ENCODE measurements at regions not wholly inside any gene's neighbourhood (a gene's known extent, or its start where the extent isn't known, plus 50 kb on each side); places are given as distances from the start of the nearest gene placed in this dataset.

DNA sequence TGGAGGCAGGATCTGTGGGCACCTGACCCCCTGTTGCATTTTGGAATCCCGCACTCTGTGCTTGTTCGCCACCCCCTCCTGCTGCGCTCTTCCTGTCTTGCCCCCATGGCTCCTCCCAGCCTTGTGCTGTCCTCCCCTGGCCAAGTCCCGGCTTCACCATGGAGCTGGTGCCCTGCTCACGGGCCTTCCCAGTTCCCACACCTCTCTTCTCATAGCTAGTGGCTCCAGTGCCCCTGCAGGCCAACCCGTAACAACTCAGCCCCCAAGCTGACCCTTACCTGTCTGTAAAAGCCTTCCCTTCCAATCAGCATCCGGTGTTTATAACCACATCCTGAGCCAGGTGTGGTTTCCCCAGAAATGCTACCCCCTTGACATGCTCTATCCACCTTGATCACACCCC lies 407.7 kb upstream of the C2CD4B start:
- TF ChIP-seq, protein P1, sequence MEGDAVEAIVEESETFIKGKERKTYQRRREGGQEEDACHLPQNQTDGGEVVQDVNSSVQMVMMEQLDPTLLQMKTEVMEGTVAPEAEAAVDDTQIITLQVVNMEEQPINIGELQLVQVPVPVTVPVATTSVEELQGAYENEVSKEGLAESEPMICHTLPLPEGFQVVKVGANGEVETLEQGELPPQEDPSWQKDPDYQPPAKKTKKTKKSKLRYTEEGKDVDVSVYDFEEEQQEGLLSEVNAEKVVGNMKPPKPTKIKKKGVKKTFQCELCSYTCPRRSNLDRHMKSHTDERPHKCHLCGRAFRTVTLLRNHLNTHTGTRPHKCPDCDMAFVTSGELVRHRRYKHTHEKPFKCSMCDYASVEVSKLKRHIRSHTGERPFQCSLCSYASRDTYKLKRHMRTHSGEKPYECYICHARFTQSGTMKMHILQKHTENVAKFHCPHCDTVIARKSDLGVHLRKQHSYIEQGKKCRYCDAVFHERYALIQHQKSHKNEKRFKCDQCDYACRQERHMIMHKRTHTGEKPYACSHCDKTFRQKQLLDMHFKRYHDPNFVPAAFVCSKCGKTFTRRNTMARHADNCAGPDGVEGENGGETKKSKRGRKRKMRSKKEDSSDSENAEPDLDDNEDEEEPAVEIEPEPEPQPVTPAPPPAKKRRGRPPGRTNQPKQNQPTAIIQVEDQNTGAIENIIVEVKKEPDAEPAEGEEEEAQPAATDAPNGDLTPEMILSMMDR (conservative IDR thresholded peaks at IDR 0.05) = no peak
- no peak for TF ChIP-seq ZFX (IDR thresholded peaks at IDR 0.05)
